ENCODE measurements at regions not wholly inside any gene's neighbourhood (a gene's known extent, or its start where the extent isn't known, plus 50 kb on each side); places are given as distances from the start of the nearest gene placed in this dataset.

- no peak for DNase-seq
These were observed 429.8 kb downstream of the EPHA4 start for GRCh38 chr2:221142341-221142740.

GRCh38 chr2:221143231-221143630 is 428.9 kb downstream of the EPHA4 start:
- no peak for DNase-seq

GRCh38 chr2:221144909-221145308 is 427.2 kb downstream of the EPHA4 start:
- DNase-seq, result no peak

- no peak for DNase-seq
These were observed 426.7 kb downstream of the EPHA4 start for GRCh38 chr2:221145396-221145795.

GRCh38 chr2:221153226-221153625 is 418.9 kb downstream of the EPHA4 start:
- no peak for DNase-seq

- no peak for DNase-seq
These were observed 417.9 kb downstream of the EPHA4 start for GRCh38 chr2:221154176-221154575.

- DNase-seq, result no peak
These were observed 415.9 kb downstream of the EPHA4 start for GRCh38 chr2:221156062-221156734.

GRCh38 chr2:221161186-221161585 is 410.9 kb downstream of the EPHA4 start:
- no peak for DNase-seq

- DNase-seq, result no peak
These were observed 405.8 kb downstream of the EPHA4 start for GRCh38 chr2:221166292-221166691.

GRCh38 chr2:221167561-221167960 is 404.5 kb downstream of the EPHA4 start:
- no peak for DNase-seq

GRCh38 chr2:221169724-221170123 is 402.4 kb downstream of the EPHA4 start:
- DNase-seq, result no peak

GRCh38 chr2:221170548-221170947 is 401.6 kb downstream of the EPHA4 start:
- no peak for DNase-seq

GRCh38 chr2:221176667-221177066 is 395.4 kb downstream of the EPHA4 start:
- DNase-seq, result no peak

GRCh38 chr2:221178139-221178538 is 394.0 kb downstream of the EPHA4 start:
- DNase-seq, result no peak

GRCh38 chr2:221186873-221187272 is 385.2 kb downstream of the EPHA4 start:
- DNase-seq, result no peak

- DNase-seq, result no peak
These were observed 382.6 kb downstream of the EPHA4 start for GRCh38 chr2:221189431-221190067.

- DNase-seq, result no peak
These were observed 376.3 kb downstream of the EPHA4 start for GRCh38 chr2:221195829-221196228.

GRCh38 chr2:221197225-221197856 is 374.8 kb downstream of the EPHA4 start:
- no peak for DNase-seq

GRCh38 chr2:221198309-221198708 is 373.8 kb downstream of the EPHA4 start:
- no peak for DNase-seq

- DNase-seq, result no peak
These were observed 371.8 kb downstream of the EPHA4 start for GRCh38 chr2:221200184-221200839.

GRCh38 chr2:221202431-221202830 is 369.7 kb downstream of the EPHA4 start:
- DNase-seq, result no peak

GRCh38 chr2:221203125-221203524 is 369.0 kb downstream of the EPHA4 start:
- DNase-seq, result peak in 1 of 2 donors; percentile 46

GRCh38 chr2:221203856-221204255 is 368.2 kb downstream of the EPHA4 start:
- no peak for DNase-seq

- no peak for DNase-seq
These were observed 367.4 kb downstream of the EPHA4 start for GRCh38 chr2:221204699-221205098.
